Panc1 (cell line): ENCODE measurements at regions not wholly inside any gene's neighbourhood (a gene's known extent, or its start where the extent isn't known, plus 50 kb on each side); places are given as distances from the start of the nearest gene placed in this dataset.

Experiments used
- ATAC-seq: fragments of 200-7000 bp; cut with Tn5 transposase; 2 replicates; pipeline ENCODE4 v1.9.1; 2020; ENCODE audit warnings: mild to moderate bottlenecking, moderate library complexity
- BruUV-seq: library from RNA; stranded (reverse); fragments of 400-500 nt; replicated peaks from 2 replicates; lab custom pipeline; 2021; lab: Mats Ljungman, UMichigan
- CTCF ChIA-PET: fragments of 300-600 bp; sonication (Branson Sonifier 250); formaldehyde crosslinking; loops from one replicate; lab custom pipeline; 2022; ENCODE audit warnings: antibody characterized with exemption; lab: Charles Lee
- POLR2A ChIA-PET: fragments of 300-600 bp; sonication (Branson Sonifier 250); formaldehyde crosslinking; loops from one replicate; lab custom pipeline; 2022; ENCODE audit warnings: antibody characterized with exemption; lab: Charles Lee
- DNase-seq: peaks from one replicate; pipeline ENCODE4 v3.0.0-alpha.2; 2010; ENCODE audit warnings: low read depth, low spot score
- H3K27ac ChIP-seq: 2 replicates; pipeline ENCODE4 v1.5.1; 2011; ENCODE audit warnings: mild to moderate bottlenecking, low read length, inconsistent platforms
- H3K27me3 ChIP-seq: fragments of 200-500 bp; sonication (Bioruptor generic); 2 replicates; pipeline ENCODE4 v1.6.0; 2014; ENCODE audit warnings: low read length, inconsistent platforms; ENCODE audit not compliant: control insufficient read depth, insufficient read depth
- H3K36me3 ChIP-seq: fragments of 200-500 bp; sonication (Bioruptor generic); 2 replicates; pipeline ENCODE4 v1.5.1; 2014; ENCODE audit warnings: inconsistent platforms, mild to moderate bottlenecking, low read length, moderate library complexity; ENCODE audit not compliant: control insufficient read depth, insufficient read depth
- H3K4me1 ChIP-seq: 2 replicates; pipeline ENCODE4 v1.5.1; 2011; ENCODE audit warnings: inconsistent platforms, mild to moderate bottlenecking, low read length, moderate library complexity; ENCODE audit not compliant: control insufficient read depth, insufficient read depth
- H3K4me3 ChIP-seq, 2 experiments: 2 replicates each; pipeline ENCODE4 v1.5.1; 2011 to 2012; ENCODE audit warnings: low read depth in 2 of 2, low read length in 2 of 2, mild to moderate bottlenecking in 2 of 2, inconsistent platforms in 1 of 2, moderate library complexity in 1 of 2
- H3K9me3 ChIP-seq: fragments of 200-500 bp; sonication (Bioruptor generic); 2 replicates; pipeline ENCODE4 v1.5.1; 2014; ENCODE audit warnings: low read depth, mild to moderate bottlenecking, inconsistent platforms, low read length, moderate library complexity; ENCODE audit not compliant: control insufficient read depth, insufficient read depth
- CTCF ChIP-seq: fragments of 450-650 bp; IDR thresholded peaks from 2 replicates; pipeline ENCODE4 v1.5.1; 2017; ENCODE audit warnings: mild to moderate bottlenecking
- POLR2AphosphoS5 ChIP-seq: IDR thresholded peaks from 2 replicates; pipeline ENCODE4 v1.6.1; 2012; ENCODE audit warnings: mild to moderate bottlenecking, low read depth, low read length, moderate library complexity
- REST ChIP-seq, 2 experiments: IDR thresholded peaks; 2 replicates each; pipeline ENCODE4 v1.6.1; 2011 to 2012; ENCODE audit warnings: low read depth in 2 of 2, control low read depth in 1 of 2, low read length in 1 of 2, mild to moderate bottlenecking in 1 of 2, moderate library complexity in 1 of 2; ENCODE audit not compliant: insufficient read depth in 1 of 2
- SIN3A ChIP-seq: IDR thresholded peaks from 2 replicates; pipeline ENCODE4 v1.6.1; 2012; ENCODE audit warnings: low read depth, mild to moderate bottlenecking, low read length, moderate library complexity, borderline replicate concordance; ENCODE audit not compliant: insufficient read depth
- TCF7L2 ChIP-seq: IDR thresholded peaks from 2 replicates; pipeline ENCODE4 v1.6.1; 2011; ENCODE audit warnings: mild to moderate bottlenecking, low read depth, low read length, inconsistent platforms
- in situ Hi-C: cut with HindIII; loops from 2 replicates; pipeline ENCODE4 v1.10.0; 2016; ENCODE audit warnings: low sequenced_read_pairs, low pct_unique_long_range_greater_than_20kb
- intact Hi-C: fragments of 100-400 bp; cut with micrococcal nuclease; formaldehyde crosslinking; loops from one replicate; pipeline ENCODE4 v1.10.0; 2022; ENCODE audit not compliant: unreplicated experiment

- no peaks in the 10 kb centered on the region for H3K27me3 ChIP-seq
- POLR2A ChIA-PET: no interaction called here
- ATAC-seq: no peak
- H3K4me1 ChIP-seq: no peaks in the 10 kb centered on the region
- no peak overlapping the region for H3K27ac ChIP-seq
- no peak for DNase-seq
- intact Hi-C loops: no loop called here
- TF ChIP-seq POLR2AphosphoS5 (no peak), TCF7L2 (no peak), SIN3A (no peak), CTCF (no peak), REST (IDR thresholded peaks at IDR 0.05; ENCODE audit: insufficient read depth in 1 of 2, low read depth in 2 of 2, low read length in 1 of 2) (no peak)
- CTCF ChIA-PET: no interaction called here
- H3K9me3 ChIP-seq: no peaks in the 10 kb centered on the region
- no TSS peak for BruUV-seq
- in situ Hi-C loops: no loop called here
- H3K36me3 ChIP-seq: no peaks in the 10 kb centered on the region
- H3K4me3 ChIP-seq: no peak overlapping the region
Measured at GRCh38 chr12:107351109-107351508, 257.8 kb upstream of the CRY1 start.

- Histone ChIP-seq H3K4me3 (no peak overlapping the region), H3K27ac (no peak overlapping the region), H3K36me3 (no peaks in the 10 kb centered on the region), H3K9me3 (no peaks in the 10 kb centered on the region), H3K4me1 (no peaks in the 10 kb centered on the region), H3K27me3 (no peaks in the 10 kb centered on the region)
- ChIA-PET POLR2A (no interaction called here), CTCF (no interaction called here)
- intact Hi-C loops: no loop called here
- no peak for ATAC-seq
- DNase-seq: no peak
- no TSS peak for BruUV-seq
- in situ Hi-C loops: no loop called here
- no peak for TF ChIP-seq SIN3A
- no peak for TF ChIP-seq POLR2AphosphoS5
- TF ChIP-seq REST (IDR thresholded peaks at IDR 0.05; ENCODE audit: insufficient read depth in 1 of 2, low read depth in 2 of 2, low read length in 1 of 2): no peak
- no peak for TF ChIP-seq TCF7L2
Measured at GRCh38 chr12:107351713-107352112, 258.4 kb upstream of the CRY1 start.
